H54 (cell line): ENCODE measurements at regions not wholly inside any gene's neighbourhood (a gene's known extent, or its start where the extent isn't known, plus 50 kb on each side); places are given as distances from the start of the nearest gene placed in this dataset.

ENCODE experiments used
- DNase-seq: peaks from one replicate; pipeline ENCODE4 v3.0.0; 2011; ENCODE audit warnings: low spot score, mixed read lengths; ENCODE audit not compliant: insufficient read length
- FAIRE-seq: peaks from 3 replicates; lab custom pipeline; 2011; peaks lifted over from hg19 to GRCh38; lab: Jason Lieb, UNC
- POLR2A ChIP-seq: IDR thresholded peaks from 2 replicates; pipeline ENCODE4 v1.6.1; 2011; ENCODE audit warnings: low read depth, mild to moderate bottlenecking, low read length

GRCh38 chr11:91653079-91653754, 571.4 kb upstream of the FAT3 start:
- TF ChIP-seq POLR2A, result no peak
- FAIRE-seq (no peak), DNase-seq (no peak)

- TF ChIP-seq POLR2A, result no peak
- DNase-seq (no peak), FAIRE-seq (no peak)
These were observed 573.8 kb upstream of the FAT3 start for GRCh38 chr11:91650802-91651201.

GRCh38 chr11:91641153-91641552, 583.5 kb upstream of the FAT3 start:
- no peak for TF ChIP-seq POLR2A
- FAIRE-seq (no peak), DNase-seq (no peak)

GRCh38 chr11:91639359-91639758, 585.3 kb upstream of the FAT3 start:
- FAIRE-seq, result no peak
- DNase-seq, result no peak
- no peak for TF ChIP-seq POLR2A

- TF ChIP-seq POLR2A, result no peak
- FAIRE-seq (no peak), DNase-seq (no peak)
These were observed 593.5 kb upstream of the FAT3 start for GRCh38 chr11:91630916-91631673.

GRCh38 chr11:91625495-91625894, 599.1 kb upstream of the FAT3 start:
- no peak for TF ChIP-seq POLR2A
- DNase-seq (no peak), FAIRE-seq (no peak)

- DNase-seq, result no peak
- no peak for FAIRE-seq
- TF ChIP-seq POLR2A, result no peak
These were observed 600.6 kb upstream of the FAT3 start for GRCh38 chr11:91624021-91624420.

GRCh38 chr11:91608677-91609076, 615.9 kb upstream of the FAT3 start:
- FAIRE-seq, result no peak
- TF ChIP-seq POLR2A, result no peak
- no peak for DNase-seq

- no peak for TF ChIP-seq POLR2A
- DNase-seq, result no peak
- no peak for FAIRE-seq
These were observed 628.5 kb upstream of the FAT3 start for GRCh38 chr11:91596111-91596510.

- DNase-seq, result no peak
- FAIRE-seq, result no peak
- no peak for TF ChIP-seq POLR2A
These were observed 633.6 kb upstream of the FAT3 start for GRCh38 chr11:91591021-91591420.

GRCh38 chr11:91587131-91587530, 637.5 kb upstream of the FAT3 start:
- no peak for TF ChIP-seq POLR2A
- FAIRE-seq, result no peak
- DNase-seq, result no peak

- TF ChIP-seq POLR2A, result no peak
- DNase-seq, result no peak
These were observed 639.4 kb upstream of the FAT3 start for GRCh38 chr11:91585035-91585801.

GRCh38 chr11:91563176-91563575, 661.4 kb upstream of the FAT3 start:
- no peak for FAIRE-seq
- TF ChIP-seq POLR2A, result no peak
- DNase-seq, result no peak

More at GRCh38 chr11:91585035-91585801, 639.4 kb upstream of the FAT3 start:
- no peak for FAIRE-seq

GRCh38 chr11:91560434-91560833, 664.2 kb upstream of the FAT3 start:
- no peak for FAIRE-seq
- no peak for DNase-seq
- TF ChIP-seq POLR2A, result no peak
